GM12873 (cell line): ENCODE measurements at regions not wholly inside any gene's neighbourhood (a gene's known extent, or its start where the extent isn't known, plus 50 kb on each side); places are given as distances from the start of the nearest gene placed in this dataset.

Experiments used
- CTCF ChIP-seq: IDR thresholded peaks from 2 replicates; pipeline ENCODE4 v1.5.1; 2012; ENCODE audit warnings: low read depth, mild to moderate bottlenecking, moderate library complexity, low read length, control low read depth; ENCODE audit not compliant: insufficient read depth; ENCODE audit errors: missing control alignments

DNA sequence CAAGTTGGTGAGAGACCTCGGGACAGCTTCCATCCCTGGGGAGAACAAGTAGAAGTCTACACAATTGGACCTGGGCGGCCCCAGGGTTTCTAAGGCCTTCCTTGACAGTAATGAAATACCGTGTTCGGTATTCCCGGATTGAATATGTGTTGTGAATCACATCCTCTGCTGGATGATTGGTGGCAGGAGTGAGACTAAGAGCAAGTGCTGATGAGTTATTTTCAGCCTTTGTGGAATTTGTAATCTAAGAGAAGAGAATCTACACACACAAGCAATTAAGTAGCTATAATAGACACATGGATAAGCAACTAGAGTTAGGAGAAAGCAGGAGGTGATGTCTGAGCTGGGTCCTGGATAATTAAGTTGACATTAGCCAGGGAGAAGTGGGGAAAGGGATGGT is 64.8 kb upstream of the VWC2 start:
- no peak for TF ChIP-seq CTCF

- TF ChIP-seq CTCF: no peak
Observed at GRCh38 chr7:49714182-49714581, 59.3 kb upstream of the VWC2 start.

- TF ChIP-seq CTCF: no peak
Observed at GRCh38 chr7:49715486-49715885, 58.0 kb upstream of the VWC2 start.

DNA sequence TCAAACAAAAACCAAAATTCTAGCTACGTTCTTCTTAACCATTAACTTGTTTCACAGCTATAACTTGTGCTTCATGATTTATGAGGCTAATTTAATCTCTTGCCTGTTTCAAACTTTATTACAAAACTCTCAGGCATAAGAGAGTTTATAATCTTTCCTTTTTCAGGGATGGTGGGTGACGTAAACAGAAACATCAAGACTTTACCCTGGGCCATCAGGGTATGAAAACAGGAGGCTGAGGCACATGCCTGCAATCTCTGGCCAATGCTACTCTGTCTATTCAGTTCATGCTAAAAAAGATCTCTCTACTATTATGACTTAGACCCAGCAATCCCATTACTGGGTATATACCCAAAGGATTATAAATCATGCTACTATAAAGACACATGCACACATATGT is 55.9 kb upstream of the VWC2 start:
- no peak for TF ChIP-seq CTCF

DNA sequence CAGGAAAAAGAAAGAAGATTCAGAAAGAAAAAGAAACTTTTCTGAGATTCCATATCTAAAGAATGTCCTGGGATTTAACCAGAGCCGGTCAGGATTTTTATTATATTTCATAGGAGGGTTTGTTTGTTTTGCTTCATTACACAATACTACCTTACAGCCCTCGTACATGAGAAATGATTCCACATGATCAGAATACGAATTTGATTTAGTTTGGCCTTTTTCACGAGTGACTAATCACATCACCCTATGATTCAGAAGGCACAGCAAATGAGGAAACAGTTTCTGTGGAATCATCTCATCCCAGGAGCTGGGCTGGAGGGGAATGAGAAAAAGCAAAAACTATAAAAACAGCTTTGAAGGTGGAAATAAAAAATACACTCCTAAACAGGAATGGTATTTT is 54.7 kb upstream of the VWC2 start:
- TF ChIP-seq CTCF: no peak

DNA sequence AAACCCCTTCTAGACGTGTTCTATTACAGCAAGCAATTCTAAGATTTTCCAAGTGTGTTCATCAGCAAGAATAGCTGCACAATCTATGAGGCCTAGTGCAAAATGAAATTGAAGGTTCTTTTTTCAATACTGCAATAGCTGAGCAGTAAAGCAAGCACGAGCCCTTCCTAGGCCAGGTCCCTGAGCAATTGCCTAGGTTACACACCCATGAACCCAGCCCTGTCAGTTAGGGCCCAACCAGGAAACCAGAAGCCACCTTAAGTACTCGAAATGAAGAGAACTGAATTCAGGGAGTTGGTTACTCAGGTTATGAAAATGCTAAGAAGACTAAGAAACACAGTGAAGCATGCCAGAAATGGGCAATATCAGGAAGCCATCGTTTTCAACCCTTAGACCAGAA is 52.0 kb upstream of the VWC2 start:
- TF ChIP-seq CTCF: no peak
